ENCODE measurements at regions not wholly inside any gene's neighbourhood (a gene's known extent, or its start where the extent isn't known, plus 50 kb on each side); places are given as distances from the start of the nearest gene placed in this dataset.

- H3K79me2 ChIP-seq (ENCODE audit: low read depth): no peaks in the 10 kb centered on the region
- no peaks in the 10 kb centered on the region for H4K20me1 ChIP-seq (ENCODE audit: insufficient read depth)
- 0 out of 2 replicates have a peak, but pooled peaks cover 3% of the 10 kb centered on the region for H3F3A ChIP-seq (ENCODE audit: insufficient read depth, low read depth)
- no peak overlapping the region for H3K4me2 ChIP-seq
- no peaks in the 10 kb centered on the region for H3K4me1 ChIP-seq (replicated peaks; ENCODE audit: insufficient read depth)
- H3K27me3 ChIP-seq (ENCODE audit: insufficient read depth, low read depth): peaks cover 65% of the 10 kb centered on the region
- CTCF ChIA-PET: no interaction called here
- no peaks in the 10 kb centered on the region for H3K9me3 ChIP-seq (ENCODE audit: insufficient read depth, low read depth)
- H3K36me3 ChIP-seq (ENCODE audit: low read depth): no peaks in the 10 kb centered on the region
- POLR2A ChIA-PET (ENCODE audit: unreplicated experiment): no interaction called here
- no peak overlapping the region for H3K4me3 ChIP-seq
- BruUV-seq (replicated peaks): no TSS peak
- TF ChIP-seq EZH2 (IDR thresholded peaks at IDR 0.05; ENCODE audit: low read depth): no peak
- TF ChIP-seq, protein P1, sequence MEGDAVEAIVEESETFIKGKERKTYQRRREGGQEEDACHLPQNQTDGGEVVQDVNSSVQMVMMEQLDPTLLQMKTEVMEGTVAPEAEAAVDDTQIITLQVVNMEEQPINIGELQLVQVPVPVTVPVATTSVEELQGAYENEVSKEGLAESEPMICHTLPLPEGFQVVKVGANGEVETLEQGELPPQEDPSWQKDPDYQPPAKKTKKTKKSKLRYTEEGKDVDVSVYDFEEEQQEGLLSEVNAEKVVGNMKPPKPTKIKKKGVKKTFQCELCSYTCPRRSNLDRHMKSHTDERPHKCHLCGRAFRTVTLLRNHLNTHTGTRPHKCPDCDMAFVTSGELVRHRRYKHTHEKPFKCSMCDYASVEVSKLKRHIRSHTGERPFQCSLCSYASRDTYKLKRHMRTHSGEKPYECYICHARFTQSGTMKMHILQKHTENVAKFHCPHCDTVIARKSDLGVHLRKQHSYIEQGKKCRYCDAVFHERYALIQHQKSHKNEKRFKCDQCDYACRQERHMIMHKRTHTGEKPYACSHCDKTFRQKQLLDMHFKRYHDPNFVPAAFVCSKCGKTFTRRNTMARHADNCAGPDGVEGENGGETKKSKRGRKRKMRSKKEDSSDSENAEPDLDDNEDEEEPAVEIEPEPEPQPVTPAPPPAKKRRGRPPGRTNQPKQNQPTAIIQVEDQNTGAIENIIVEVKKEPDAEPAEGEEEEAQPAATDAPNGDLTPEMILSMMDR (conservative IDR thresholded peaks at IDR 0.05): no peak
- no peak for DNase-seq
- H3K27ac ChIP-seq: no peak overlapping the region
- intact Hi-C loops (cut with micrococcal nuclease; ENCODE audit: unreplicated experiment): no loop called here
- no peaks in the 10 kb centered on the region for H3K9me2 ChIP-seq (ENCODE audit: insufficient read depth)
- no peak overlapping the region for H2AFZ ChIP-seq
These were observed 294.0 kb upstream of the CXCR4 start for GRCh38 chr2:136411946-136412345.

DNA sequence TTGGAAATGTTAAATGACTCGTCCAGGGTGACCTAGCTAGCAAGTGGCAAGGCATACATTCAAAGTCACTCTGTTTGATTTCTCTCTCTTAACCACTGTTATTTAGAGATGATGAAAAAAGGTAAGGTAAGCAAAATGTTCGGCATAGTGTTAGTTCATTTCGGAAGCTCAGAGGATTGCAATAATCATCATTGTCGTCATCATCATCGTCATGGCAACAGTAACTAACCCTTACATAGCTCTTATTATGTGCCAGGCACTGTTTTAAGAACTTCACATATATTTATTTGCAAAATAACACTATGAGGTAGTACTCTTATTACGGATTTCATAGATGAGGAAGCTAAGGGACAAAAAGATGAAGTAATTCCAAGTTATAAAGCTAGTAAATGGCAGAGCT, 292.7 kb upstream of the CXCR4 start:
- intact Hi-C loops (cut with micrococcal nuclease; ENCODE audit: unreplicated experiment): no loop called here
- TF ChIP-seq EZH2 (IDR thresholded peaks at IDR 0.05; ENCODE audit: low read depth): no peak
- TF ChIP-seq, protein P1 (conservative IDR thresholded peaks at IDR 0.05): no peak
- no TSS peak for BruUV-seq (replicated peaks)
- no peaks in the 10 kb centered on the region for H3K4me1 ChIP-seq (replicated peaks; ENCODE audit: insufficient read depth)
- H3K27me3 ChIP-seq (ENCODE audit: insufficient read depth, low read depth): peaks cover 65% of the 10 kb centered on the region
- ChIA-PET POLR2A (ENCODE audit: unreplicated experiment) (no interaction called here), CTCF (no interaction called here)
- H3K79me2 ChIP-seq (ENCODE audit: low read depth): no peaks in the 10 kb centered on the region
- H3F3A ChIP-seq (ENCODE audit: insufficient read depth, low read depth): 0 out of 2 replicates have a peak, but pooled peaks cover 3% of the 10 kb centered on the region
- H3K27ac ChIP-seq: no peak overlapping the region
- no peak overlapping the region for H3K4me3 ChIP-seq
- H3K4me2 ChIP-seq: no peak overlapping the region
- H4K20me1 ChIP-seq (ENCODE audit: insufficient read depth): no peaks in the 10 kb centered on the region
- no peaks in the 10 kb centered on the region for H3K9me2 ChIP-seq (ENCODE audit: insufficient read depth)
- H3K9me3 ChIP-seq (ENCODE audit: insufficient read depth, low read depth): no peaks in the 10 kb centered on the region
- no peak overlapping the region for H2AFZ ChIP-seq
- H3K36me3 ChIP-seq (ENCODE audit: low read depth): no peaks in the 10 kb centered on the region
- DNase-seq: no peak

DNA sequence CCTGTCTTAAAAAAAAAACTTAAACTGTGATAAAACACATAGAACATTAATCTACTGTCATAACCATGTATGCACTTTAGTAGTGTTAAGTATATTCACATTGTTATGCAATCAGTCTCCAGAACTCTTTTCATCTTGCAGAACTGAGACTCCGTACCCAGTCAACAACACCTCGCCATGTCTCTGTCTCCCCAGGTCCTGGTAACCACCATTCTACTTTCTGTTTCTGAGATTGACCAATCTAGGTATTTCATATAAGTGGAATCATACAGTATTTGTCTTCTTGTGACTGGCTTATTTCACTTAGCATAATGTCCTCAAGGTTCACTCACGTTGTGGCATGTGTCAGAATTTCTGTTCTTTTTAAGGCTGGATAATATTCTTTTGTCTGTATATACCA, 290.8 kb upstream of the CXCR4 start:
- BruUV-seq (replicated peaks): no TSS peak
- no peak for DNase-seq
- intact Hi-C loops (cut with micrococcal nuclease; ENCODE audit: unreplicated experiment): no loop called here
- Histone ChIP-seq H3K4me3 (no peak overlapping the region), H3K4me1 (replicated peaks; ENCODE audit: insufficient read depth) (no peaks in the 10 kb centered on the region), H3K9me3 (ENCODE audit: insufficient read depth, low read depth) (no peaks in the 10 kb centered on the region), H4K20me1 (ENCODE audit: insufficient read depth) (no peaks in the 10 kb centered on the region), H3K4me2 (no peak overlapping the region), H3K27ac (no peak overlapping the region), H3K9me2 (ENCODE audit: insufficient read depth) (no peaks in the 10 kb centered on the region), H3K27me3 (ENCODE audit: insufficient read depth, low read depth) (peaks cover 70% of the 10 kb centered on the region), H3K36me3 (ENCODE audit: low read depth) (no peaks in the 10 kb centered on the region), H2AFZ (no peak overlapping the region), H3K79me2 (ENCODE audit: low read depth) (no peaks in the 10 kb centered on the region), H3F3A (ENCODE audit: insufficient read depth, low read depth) (0 out of 2 replicates have a peak, but pooled peaks cover 3% of the 10 kb centered on the region)
- TF ChIP-seq, protein P1 (conservative IDR thresholded peaks at IDR 0.05): no peak
- TF ChIP-seq EZH2 (IDR thresholded peaks at IDR 0.05; ENCODE audit: low read depth): no peak
- CTCF ChIA-PET: interaction anchor here (0.6 kb wide), 1 partner anchor 1184 kb away, joined by 3 read pairs; no protein-coding TSS in a partner anchor
- POLR2A ChIA-PET (ENCODE audit: unreplicated experiment): no interaction called here
